BJ (cell line): ENCODE measurements at regions not wholly inside any gene's neighbourhood (a gene's known extent, or its start where the extent isn't known, plus 50 kb on each side); places are given as distances from the start of the nearest gene placed in this dataset.
"Not testable (repeated sequence)": the region's sequence is repeated elsewhere in the genome, so short reads cannot be mapped to it uniquely, and the experiment has no call there.

Source experiments
- CTCF ChIA-PET: fragments of 350-600 bp; formaldehyde crosslinking; extraction: SDS; loops from one replicate; lab custom pipeline; 2021; ENCODE audit warnings: antibody characterized with exemption, inconsistent platforms; lab: Yijun Ruan, JAX
- POLR2A ChIA-PET: fragments of 300-600 bp; sonication (Branson Sonifier 250); formaldehyde crosslinking; extraction: SDS; loops from one replicate; lab custom pipeline; 2021; ENCODE audit warnings: antibody characterized with exemption; lab: Charles Lee
- DNase-seq: peaks from one replicate; pipeline ENCODE4 v3.0.0-alpha.2; 2011; ENCODE audit warnings: low read depth
- H3K27me3 ChIP-seq: 2 replicates; pipeline ENCODE4 v1.6.0; 2011; ENCODE audit warnings: low read length; ENCODE audit not compliant: control insufficient read depth, insufficient read depth
- H3K36me3 ChIP-seq: 2 replicates; pipeline ENCODE4 v1.5.1; 2011; ENCODE audit warnings: low read length; ENCODE audit not compliant: control insufficient read depth, insufficient read depth
- H3K4me3 ChIP-seq: 2 replicates; pipeline ENCODE4 v1.5.1; 2011; ENCODE audit warnings: low read depth, mild to moderate bottlenecking, control low read depth, low read length
- CTCF ChIP-seq: IDR thresholded peaks from 2 replicates; pipeline ENCODE4 v1.5.1; 2011; ENCODE audit warnings: low read depth, mild to moderate bottlenecking, control low read depth, inconsistent platforms, low read length, moderate library complexity; ENCODE audit not compliant: insufficient read depth

DNA sequence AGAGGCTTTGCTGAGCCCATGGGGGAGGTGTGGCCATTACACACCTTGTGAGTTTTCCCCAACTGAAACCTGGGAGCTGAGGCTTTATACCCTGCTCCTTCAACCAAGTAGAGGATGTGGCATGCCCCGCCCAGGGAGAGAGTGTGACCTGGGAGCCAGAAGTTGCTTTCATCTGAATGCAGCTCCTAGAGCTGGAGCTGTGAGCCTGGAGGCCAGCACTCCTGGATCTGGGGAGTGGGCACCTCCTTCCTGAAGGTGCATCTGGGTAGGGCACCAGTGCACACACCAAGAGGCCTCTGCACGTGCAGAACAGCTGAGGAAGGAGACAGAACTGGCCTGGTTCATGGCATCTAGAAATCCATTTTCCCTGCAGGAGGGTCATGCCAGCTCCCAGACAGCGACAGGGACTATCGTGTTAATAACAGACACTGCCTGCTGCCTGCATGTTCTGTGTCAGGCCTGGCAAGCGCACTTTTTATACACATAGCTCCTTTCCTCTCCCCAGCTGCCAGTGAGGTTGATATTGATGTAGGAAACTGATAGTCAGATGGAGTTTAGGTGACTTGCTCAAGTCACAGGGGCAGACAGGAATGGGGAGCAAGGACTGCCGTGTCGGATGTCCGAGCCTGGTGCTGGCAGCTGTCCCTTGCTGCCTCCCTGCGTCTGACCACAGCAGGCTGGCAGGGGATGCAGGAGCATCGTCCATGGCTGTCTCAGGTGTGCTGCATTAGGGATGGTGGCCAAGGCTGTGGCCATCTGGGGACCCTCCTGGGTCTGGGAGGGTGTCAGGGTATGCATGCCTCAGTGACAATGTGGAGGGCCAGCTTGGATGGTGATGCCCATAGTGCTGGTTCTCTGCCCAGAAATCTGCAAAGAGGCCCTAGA lies 189.9 kb upstream of the CXCL12 start:
- POLR2A ChIA-PET, result interaction anchor here (0.6 kb wide), 1 partner anchor 483 kb away, joined by 4 read pairs; no protein-coding TSS in a partner anchor
- CTCF ChIA-PET, result interaction anchor here (0.7 kb wide), 1 partner anchor 53 kb away, joined by 3 read pairs; no protein-coding TSS in a partner anchor
- H3K4me3 ChIP-seq, result no peak overlapping the region
- no peak for TF ChIP-seq CTCF
- no peak for DNase-seq
- H3K27me3 ChIP-seq, result no peaks in the 10 kb centered on the region
- H3K36me3 ChIP-seq, result no peaks in the 10 kb centered on the region

- Histone ChIP-seq H3K36me3 (no peaks in the 10 kb centered on the region), H3K4me3 (no peak overlapping the region), H3K27me3 (no peaks in the 10 kb centered on the region)
- no peak for TF ChIP-seq CTCF
- no peak for DNase-seq
- POLR2A ChIA-PET, result no interaction called here
- CTCF ChIA-PET, result interaction anchor here (0.7 to 0.9 kb wide), 2 partner anchors 53 to 81 kb away, joined by 3 read pairs; no protein-coding TSS in a partner anchor
Observed at GRCh38 chr10:44575601-44576380, 190.9 kb upstream of the CXCL12 start.

DNA sequence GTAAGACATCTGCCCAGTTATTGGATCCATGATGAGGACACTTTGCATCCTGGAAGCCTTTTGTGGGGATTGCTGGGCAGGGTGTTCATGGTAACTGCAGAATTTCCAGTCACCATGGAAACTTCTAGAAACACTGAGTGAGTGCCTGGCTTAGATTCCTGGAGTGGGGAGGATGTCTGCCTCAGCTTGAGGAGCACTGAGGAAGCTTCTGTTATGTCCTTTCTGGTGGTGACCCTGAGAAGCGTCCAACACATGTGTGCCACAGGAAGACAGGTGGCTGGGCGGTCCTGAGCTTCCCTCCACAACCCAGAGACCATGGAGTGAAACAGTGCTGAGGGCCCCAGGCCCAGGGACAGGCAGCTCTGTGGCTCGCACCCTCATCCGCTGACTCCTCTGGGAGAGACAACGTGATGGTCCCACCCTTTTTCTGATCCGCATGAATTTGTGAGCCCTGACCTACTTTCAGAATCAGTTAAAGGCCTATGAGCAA lies 191.8 kb upstream of the CXCL12 start:
- CTCF ChIA-PET, result interaction anchor here (0.9 to 1.3 kb wide), 2 partner anchors 10 to 80 kb away, joined by 3 read pairs; no protein-coding TSS in a partner anchor
- H3K27me3 ChIP-seq, result no peaks in the 10 kb centered on the region
- no peaks in the 10 kb centered on the region for H3K36me3 ChIP-seq
- POLR2A ChIA-PET, result no interaction called here
- no peak overlapping the region for H3K4me3 ChIP-seq
- TF ChIP-seq CTCF, result no peak
- DNase-seq, result peak; percentile 2

DNA sequence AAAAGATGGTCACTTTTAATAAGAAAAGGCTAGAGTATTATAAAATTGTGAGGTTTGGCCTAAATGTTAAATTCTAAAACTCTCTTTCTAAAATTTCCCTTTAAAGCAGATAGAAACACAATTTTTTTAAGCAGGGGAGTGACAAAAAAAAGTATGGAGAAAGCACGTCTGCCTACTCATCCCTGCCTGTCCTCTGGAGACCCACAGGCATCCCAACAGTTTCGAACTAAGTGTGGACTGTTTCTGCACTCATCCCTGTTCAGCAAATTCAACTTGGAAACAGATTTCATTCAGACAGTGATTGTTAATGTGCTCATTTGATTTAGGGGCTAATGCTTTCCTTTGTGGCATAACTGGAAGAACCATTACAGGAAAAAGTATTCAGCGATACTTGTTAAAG lies 192.6 kb upstream of the CXCL12 start:
- Histone ChIP-seq H3K27me3 (no peaks in the 10 kb centered on the region), H3K36me3 (no peaks in the 10 kb centered on the region), H3K4me3 (no peak overlapping the region)
- TF ChIP-seq CTCF, result no peak
- CTCF ChIA-PET, result interaction anchor here (1.3 kb wide), 1 partner anchor 9 kb away, joined by 3 read pairs; no protein-coding TSS in a partner anchor
- no peak for DNase-seq
- POLR2A ChIA-PET, result no interaction called here

DNA sequence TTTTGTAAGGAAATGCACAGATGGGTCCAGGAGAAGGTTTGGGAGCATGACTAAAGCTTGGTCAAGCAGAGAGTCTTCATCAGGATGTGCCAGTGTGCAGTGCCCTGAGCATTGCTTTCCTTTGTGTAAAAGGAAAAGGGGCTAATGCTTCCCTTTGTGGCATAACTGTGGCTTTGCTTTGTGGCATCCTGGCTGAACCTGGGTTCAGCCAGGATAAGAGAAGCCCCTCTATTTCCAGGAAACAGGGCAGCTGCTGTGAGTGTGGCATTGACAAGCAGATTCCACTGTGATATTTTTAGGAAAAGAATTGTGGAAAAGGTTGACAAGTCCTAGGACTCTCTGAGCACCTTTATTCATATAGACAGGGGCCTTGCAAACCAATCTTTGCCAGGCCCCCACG lies 193.4 kb upstream of the CXCL12 start:
- DNase-seq, result no peak
- ChIA-PET POLR2A (no interaction called here), CTCF (no interaction called here)
- Histone ChIP-seq H3K4me3 (no peak overlapping the region), H3K27me3 (no peaks in the 10 kb centered on the region), H3K36me3 (no peaks in the 10 kb centered on the region)
- no peak for TF ChIP-seq CTCF

GRCh38 chr10:44578963-44579362 lies 194.1 kb upstream of the CXCL12 start:
- H3K27me3 ChIP-seq, H3K36me3 ChIP-seq, H3K4me3 ChIP-seq, DNase-seq, CTCF ChIA-PET, POLR2A ChIA-PET: not testable (repeated sequence)
